Esophagus squamous epithelium (tissue), 4 donors: ENCODE measurements at regions not wholly inside any gene's neighbourhood (a gene's known extent, or its start where the extent isn't known, plus 50 kb on each side); places are given as distances from the start of the nearest gene placed in this dataset.

ENCODE experiments used
- POLR2A ChIP-seq, 4 donors: fragments of 450-650 bp; IDR thresholded peaks; one replicate each; pipeline ENCODE4 v1.6.1; 2017; ENCODE audit warnings: antibody characterized with exemption in 4 of 4, mild to moderate bottlenecking in 4 of 4, moderate library complexity in 3 of 4
- TF ChIP-seq, protein P1 (sequence below), 6 experiments: fragments of 450-650 bp in 4 of 6; fragments of 200-600 bp in 2 of 6; sonication (generic) in 2 of 6; IDR thresholded peaks; one replicate each; pipeline ENCODE4 v1.5.1; 2016 to 2019; ENCODE audit warnings: antibody characterized with exemption in 6 of 6, mild to moderate bottlenecking in 4 of 6, moderate library complexity in 4 of 6

DNA sequence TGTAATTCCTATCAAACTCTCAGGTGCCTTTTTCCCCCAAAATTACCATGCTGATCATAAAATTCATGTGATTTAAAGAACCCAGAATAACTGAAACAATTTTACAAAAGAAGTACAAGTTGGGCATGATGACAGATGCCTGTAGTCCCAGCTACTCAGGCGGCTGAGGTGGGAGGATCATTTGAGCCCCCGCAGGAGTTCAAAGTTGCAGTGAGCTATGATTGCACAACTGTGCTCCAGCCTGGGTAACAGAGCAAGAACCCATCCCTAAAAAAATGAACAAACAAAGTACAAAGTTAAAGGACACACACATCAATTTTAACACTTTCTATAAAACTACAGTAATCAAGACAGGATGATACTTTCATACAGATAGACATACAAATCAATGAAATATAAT is 97.9 kb upstream of the LPAR1 start:
- TF ChIP-seq, protein P1, sequence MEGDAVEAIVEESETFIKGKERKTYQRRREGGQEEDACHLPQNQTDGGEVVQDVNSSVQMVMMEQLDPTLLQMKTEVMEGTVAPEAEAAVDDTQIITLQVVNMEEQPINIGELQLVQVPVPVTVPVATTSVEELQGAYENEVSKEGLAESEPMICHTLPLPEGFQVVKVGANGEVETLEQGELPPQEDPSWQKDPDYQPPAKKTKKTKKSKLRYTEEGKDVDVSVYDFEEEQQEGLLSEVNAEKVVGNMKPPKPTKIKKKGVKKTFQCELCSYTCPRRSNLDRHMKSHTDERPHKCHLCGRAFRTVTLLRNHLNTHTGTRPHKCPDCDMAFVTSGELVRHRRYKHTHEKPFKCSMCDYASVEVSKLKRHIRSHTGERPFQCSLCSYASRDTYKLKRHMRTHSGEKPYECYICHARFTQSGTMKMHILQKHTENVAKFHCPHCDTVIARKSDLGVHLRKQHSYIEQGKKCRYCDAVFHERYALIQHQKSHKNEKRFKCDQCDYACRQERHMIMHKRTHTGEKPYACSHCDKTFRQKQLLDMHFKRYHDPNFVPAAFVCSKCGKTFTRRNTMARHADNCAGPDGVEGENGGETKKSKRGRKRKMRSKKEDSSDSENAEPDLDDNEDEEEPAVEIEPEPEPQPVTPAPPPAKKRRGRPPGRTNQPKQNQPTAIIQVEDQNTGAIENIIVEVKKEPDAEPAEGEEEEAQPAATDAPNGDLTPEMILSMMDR (IDR thresholded peaks at IDR 0.05) = no peak
- TF ChIP-seq POLR2A (IDR thresholded peaks at IDR 0.05) = no peak
